ENCODE measurements at regions not wholly inside any gene's neighbourhood (a gene's known extent, or its start where the extent isn't known, plus 50 kb on each side); places are given as distances from the start of the nearest gene placed in this dataset.
"Not testable (repeated sequence)": the region's sequence is repeated elsewhere in the genome, so short reads cannot be mapped to it uniquely, and the experiment has no call there.

DNA sequence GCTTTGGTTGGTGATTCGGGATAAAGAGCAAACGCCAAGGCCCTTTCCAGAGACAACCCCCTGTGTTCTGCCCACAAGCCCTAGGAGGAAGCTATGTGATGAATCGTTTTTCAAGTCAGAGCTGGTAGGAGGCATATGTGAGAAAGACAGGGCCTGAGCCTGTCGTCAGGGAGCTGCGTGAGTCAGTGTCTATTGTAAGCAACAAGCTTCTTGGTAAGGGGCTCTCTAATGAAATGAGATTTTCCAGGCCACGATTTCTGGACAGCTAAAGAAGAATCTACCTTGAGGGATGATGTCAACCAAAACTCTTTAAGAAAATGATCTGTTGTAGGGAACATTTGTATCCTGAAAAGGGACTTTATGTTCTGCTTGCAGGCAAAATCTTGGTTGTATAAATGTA lies 318.9 kb upstream of the IL12A start:
- no peak for DNase-seq

DNA sequence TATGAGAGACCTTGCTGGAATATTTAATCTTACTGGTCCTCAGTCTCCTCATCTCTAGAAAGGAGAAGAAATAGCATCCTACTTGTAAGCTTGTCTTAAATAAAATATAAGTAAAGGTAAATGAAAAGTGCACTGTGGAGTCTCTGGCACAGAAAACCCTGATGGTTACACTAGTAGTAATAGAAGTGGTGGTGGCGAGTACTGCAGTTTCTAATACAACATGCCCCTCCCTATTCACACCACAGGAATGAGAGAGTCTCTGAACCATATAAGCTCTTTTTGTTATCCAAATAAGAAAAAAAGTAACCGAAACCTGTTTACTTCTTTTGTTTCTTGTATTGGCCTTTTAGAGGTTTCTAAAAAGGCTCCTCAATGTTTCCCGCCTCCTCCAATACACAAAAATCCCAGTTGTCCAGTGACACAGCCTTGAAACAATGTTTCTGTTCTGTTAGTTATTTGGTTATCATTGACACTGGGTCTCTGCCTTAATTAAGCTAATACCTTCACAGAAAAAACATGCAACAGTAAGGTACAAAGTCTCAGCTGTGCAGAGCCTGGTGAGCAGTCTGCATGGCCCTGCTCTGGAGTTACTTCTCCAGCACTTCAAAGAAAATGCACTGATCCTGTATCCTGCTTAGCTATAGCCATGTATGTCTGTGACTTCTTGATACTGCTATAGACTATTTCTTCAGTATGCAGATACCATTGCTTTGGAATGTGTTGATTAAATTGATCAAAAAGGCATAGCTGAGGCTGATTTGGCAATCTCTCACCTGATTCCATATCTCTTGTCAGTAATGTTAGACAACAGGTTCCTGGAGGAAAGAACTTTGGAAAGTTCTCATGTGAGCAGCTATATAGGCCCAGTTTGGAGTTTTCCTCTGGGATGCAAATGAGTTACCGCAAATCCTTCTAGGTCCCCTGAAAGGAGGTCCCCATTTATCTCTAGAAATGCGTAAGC lies 315.6 kb upstream of the IL12A start:
- DNase-seq = no peak

DNA sequence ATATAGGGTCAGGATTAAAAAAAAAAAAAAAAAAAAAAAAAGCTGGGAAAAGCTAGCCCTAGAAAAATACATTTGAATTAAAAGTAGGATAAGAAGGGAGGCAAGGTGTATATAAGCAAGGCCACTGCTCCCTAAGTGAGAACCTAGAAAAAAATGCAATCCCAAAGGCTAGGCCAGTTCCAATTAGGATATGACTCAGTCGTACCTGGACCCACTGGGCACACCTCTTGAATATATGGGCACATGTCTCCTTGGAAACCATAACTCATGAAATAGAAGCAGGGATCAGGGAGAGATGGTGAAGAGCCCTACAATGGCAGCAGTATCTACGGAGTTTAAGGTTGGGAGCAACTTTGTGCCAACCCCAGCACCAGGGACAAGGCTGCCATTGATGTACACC lies 314.1 kb upstream of the IL12A start:
- no peak for DNase-seq

DNA sequence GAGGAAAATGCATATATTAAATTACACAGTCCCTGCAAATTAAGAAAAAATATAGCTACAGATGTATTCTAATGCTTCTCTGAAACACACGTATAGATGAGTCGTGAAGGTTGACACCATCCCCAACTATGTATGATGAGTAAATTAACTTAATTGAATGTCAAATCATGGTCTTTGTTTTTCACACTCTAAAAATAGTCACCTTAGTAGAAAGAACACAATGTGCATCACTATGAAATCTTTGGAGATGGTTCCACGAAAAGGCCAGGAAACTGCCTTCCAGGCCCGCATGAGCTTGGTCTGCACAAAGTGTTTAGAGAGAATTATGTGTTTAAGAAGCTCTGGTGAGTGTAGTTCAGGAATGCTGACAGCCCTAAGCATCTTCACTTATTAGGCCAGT lies 313.4 kb upstream of the IL12A start:
- DNase-seq = no peak

DNA sequence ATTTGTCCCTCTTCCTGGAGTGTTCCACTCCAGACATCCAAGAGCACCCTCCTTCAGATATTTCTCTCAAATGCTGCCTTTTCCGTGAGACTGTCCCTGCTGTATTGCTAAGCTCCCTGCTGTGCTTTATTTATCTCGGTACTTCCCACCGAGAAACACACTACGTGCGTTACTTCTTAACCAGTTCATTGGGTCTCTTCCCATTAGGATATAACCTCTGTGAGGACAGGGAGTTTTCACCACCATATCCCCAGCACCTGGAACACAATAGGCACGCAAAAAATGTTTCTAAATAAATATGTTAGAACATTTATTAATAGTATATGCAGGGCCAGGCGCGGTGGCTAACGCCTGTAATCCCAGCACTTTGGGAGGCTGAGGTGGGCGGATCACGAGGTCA lies 308.7 kb upstream of the IL12A start:
- DNase-seq = no peak

DNA sequence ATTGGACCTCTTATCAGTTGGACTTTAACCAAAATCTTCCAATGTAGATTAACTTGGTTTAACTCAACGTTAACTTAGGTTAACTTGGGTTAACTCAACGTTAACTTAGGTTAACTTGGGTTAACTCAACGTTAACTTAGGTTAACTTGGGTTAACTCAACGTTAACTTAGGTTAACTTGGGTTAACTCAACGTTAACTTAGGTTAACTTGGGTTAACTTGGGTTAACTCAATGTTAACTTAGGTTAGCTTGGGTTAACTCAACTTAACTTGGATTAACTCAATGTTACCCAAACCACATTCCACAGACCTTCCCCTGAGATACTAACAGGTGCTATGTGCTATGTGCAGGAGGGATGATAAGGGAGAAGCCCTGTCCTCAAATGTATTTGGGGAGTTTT lies 306.9 kb upstream of the IL12A start:
- not testable (repeated sequence) for DNase-seq

DNA sequence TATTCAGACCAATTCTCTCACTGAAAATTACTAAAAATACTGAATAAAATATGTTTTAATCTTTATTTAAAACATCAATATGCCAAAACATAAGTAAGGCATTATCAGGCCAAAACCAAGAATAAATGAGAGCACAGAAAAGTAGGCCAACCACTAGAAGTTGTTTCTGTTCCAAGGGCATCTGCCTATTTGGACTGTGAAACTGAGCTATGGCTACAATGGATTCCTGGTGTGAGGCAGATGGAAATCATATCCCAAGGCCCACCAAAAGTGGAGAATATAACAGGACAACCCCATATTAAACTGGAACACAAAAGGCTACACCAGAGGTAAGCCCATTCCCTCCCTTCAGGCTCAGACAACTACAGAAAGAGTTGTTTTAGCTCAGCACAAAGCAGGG lies 302.8 kb upstream of the IL12A start:
- no peak for DNase-seq

DNA sequence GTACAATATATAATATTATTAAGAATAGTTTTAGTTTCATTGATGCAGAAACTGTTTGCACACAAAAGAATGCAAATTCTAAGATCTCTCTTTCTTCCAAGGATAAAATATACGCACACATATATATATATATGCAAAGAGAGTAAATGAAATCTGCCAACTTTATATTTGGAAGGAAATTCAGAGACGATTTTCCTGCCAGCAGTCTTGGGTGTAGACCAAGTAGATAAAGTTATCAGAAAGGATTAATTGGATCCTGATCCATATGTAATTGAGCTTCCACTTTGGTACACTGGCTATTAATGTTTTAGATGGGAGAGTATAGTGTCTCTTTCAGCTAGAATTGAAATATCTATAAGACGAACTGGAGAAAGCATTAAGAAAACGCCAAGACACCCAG lies 295.4 kb upstream of the IL12A start:
- DNase-seq = no peak

DNA sequence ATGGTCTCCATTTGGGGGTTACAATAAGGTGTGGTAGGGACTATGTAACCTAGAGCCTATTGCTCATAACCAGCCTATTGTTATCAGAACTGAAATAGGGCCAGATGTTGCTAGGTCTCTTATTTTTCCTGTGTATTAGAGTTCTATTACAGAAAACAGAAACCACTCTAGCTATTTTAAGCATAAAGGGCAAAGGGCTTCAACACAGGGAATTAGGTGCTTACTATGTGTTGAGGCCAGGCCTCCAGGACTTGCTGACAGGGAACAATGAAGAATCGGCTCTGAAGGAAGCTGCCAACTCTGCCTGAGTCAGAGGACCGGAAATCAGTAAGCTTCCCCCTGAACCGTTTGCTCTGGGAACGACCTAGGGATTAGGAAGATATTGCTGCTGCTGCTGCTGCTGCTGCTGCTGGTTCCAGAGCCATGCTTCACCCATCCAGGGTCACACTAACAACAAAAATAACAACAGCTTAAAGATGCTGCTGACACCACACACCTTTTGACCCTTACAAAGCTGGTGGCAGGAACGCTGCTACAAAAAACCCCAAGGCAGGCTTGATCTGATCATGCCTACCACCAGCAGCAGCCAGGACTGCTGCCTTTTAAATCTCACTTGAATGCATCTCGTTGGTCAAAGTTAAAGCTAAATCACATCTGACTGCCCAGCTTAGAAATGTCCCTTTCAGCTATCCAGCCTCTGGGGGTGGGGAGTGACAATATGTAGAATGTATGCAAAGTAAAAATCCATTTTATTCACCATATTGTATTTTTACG lies 276.9 kb upstream of the IL12A start:
- no peak for DNase-seq

DNA sequence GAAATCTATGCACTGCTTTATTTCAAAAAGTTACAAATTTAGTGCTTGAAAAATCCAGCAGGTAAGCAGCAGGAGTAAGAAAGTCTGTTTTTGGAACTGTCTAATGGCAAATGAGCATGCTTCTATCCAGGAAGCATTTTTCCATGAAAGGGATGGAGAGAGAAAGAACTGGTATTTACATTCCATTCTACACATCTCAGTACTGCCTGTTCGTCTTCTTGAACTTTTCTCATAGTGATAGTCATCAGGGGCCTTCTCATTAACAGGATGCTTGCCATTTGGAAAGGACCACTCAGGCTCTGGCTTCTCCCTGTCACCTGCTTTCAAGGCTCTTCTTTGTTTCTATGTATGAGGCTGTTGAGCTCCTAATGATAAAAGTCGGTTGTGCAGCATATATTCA lies 267.3 kb upstream of the IL12A start:
- DNase-seq = no peak

DNA sequence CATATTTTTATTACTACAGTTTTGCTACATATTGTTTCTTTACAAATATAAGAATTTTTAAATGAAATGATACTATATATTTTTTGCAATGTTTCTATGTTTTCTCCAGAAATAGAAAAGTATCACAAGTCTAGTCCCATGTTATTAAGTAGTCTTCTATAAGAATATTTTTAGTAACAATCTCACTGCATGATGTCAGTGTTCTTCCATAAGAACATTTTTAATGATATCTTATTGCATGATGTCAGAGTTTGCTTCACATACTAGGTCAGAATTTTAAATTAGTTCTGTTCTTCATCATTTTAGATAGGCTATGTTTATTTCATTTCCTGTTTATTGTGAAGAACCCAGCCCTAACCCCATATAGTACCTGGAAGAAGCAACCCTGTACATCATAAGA lies 265.3 kb upstream of the IL12A start:
- DNase-seq = no peak

DNA sequence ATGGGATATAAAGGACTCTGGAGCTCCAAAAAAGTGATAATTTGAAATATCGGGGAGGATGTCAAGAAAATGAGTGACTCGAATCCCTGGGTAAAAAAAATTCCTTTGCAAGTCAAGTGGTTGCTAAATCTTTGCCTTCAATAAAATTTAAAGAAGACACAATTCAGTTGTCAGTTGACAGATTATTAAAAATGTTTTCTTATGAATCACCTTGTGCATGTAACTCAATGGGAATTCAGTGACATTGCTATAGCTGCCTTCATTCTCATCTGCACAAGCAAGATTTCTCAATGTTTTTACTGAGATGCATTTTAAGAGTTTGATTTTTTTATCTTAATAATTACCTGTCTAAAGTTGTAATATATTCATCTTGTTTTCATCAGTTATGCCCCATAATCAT lies 264.0 kb upstream of the IL12A start:
- DNase-seq = no peak

DNA sequence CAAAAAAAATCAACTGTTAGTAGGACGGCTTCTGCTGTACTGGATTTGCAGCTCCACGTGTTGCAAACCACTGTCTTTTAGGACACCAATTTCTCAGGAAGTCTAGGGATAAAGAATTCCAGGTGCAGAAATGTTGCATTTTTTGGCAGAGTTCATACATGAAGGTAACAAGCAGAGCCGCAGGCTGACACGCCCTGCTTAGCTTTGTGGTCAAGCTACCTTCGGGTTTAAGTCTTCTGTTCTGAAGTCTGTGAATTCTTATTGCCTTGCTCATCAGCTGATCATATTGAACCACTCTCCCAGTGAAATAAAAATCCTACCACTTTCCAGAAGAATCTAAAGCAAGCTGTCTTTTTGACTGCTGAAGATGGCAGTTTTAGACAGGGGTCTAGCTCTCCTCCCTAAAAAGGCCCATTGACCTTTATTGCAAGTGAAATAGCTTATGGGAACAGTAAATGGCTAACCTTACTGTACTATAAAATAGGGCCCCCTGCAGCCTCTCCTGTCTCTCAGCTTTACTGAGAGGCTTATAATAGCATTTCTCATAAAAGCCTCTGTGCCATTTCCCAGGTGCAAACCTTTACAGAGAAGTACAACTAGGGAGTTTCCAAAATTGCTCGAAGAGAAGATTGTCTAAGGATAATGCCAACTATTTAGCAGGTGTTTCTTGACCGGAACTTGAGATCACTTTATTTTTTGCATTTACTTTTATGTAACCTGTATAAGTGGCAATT lies 262.2 kb upstream of the IL12A start:
- DNase-seq = no peak

DNA sequence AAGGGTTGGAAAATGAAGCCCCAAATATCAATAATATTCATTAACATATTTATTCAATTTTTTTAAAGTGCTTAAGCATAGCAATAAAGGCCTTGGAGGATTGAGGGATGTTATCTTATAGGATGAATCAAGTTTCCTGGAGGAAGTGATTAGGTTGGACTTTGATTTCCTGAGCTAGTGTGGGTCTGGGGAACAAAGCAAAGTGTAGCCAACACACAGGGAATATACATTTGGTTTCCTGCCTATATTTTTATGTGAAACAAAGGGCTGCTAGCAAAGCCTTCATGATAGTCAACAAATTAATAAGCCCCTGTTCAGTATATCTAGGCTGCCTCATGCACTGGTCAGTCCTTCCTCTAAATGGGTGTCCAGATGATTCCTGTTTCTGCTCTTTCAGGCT lies 261.1 kb upstream of the IL12A start:
- DNase-seq = no peak

DNA sequence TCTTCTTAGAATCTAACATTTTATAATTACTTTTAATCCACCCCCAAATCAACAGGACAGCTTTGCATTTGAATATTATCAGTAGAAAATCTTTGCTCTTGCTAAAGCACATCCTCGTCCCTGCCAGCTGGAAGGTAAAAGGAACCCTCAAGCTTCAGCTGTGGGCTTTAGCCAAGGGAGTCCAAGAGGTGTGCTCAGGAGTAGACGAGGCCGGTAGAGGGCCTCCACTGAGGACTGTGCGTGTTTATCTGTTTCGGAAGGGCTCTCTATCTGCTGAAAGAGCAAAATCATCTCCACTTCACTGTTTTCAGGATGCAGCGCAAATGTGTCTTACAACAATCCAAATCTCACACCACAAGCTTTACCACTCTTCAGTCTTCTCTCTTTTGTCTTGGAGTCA lies 257.4 kb upstream of the IL12A start:
- no peak for DNase-seq

DNA sequence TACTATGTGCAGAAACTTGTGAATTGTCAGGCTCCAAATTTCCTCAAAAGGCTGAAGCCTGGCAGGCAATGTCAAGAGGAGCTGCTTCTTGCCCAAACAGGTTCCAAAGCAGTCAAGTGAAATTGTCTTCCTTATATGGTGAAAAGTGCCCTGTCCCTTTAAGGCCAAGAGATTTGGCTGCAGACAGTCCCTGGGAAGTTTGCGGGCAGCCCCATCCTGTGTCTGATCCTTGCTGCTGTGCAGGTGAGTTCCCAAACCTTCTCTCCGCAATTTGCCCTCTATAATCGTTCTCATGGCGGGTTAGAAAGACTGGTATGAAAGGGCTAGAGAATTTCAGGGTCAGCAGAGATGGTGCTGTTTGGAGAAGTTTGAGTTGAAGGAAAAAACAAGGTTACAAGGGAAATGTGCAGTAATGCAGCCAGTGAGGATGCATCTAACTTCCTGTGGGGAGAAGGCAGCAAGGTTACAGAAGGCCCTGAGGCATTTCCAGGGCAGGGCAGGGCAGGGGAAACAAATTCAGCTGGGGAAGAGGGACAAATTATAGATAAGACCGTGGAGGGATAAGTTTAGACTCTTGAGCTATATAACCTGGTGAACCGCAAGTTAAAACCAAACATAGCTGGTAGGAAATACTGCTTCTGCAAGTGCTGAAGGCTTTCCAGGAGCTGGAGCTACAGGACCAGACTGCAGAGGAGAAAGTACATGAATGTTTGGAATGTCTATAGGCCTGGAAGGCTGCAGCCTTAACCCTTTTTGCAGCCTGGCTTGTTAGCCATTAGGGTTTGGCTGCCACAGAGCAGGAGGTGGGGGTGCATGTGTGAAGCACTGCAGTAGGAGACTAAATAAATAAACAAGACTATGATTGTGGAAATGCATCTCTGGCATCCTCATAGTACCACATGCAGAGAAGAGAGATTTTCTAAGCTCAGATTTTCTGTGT lies 256.2 kb upstream of the IL12A start:
- no peak for DNase-seq

DNA sequence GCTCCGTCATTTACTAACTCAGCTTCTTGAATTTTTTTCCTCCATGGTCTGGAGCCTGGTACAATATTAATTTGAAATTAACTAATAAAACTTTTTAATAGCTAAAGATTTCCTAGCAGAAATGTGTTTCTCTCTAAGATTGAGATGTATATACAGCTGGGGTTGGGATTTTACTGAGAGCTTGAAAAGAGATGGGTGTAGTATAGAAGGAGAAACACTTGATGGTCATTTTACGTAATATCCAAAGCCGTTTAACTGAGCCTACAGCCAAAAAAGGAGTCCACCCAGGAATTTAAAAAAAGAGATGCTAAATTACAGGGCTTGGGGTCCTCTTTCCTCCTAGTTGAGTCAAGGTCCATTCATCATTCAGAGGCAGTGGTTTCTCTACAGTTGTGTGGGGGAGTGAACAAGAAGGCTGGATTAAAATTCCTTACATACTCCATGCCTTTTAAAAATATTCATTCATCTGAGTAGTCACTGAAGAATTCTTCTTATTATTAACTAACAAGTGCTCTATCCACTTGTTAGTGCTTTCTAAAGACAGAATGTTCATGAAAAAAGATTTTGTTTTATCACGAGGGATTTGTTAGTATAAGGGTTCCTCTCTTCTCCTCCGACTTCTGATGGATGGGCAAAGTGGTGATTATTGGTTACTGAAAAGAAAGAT lies 255.3 kb upstream of the IL12A start:
- no peak for DNase-seq

DNA sequence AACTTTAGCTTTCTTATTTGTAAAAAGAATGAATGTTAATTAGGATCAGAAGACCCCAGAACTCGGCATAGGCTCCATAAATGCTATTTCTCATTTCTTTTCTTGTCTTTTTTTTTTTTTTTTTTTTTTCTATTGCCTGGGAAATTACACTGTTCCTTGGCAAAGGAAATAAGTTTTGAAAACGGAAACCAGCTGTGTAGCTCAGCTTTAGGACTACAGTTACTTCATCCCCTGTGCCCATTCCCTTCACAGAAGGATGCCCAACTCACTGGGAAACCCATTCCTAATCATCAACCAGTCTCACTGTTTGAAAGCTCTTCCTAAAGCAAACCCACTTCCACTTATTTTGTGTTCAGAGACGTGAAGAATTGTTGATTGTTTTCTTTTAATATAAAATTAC lies 254.0 kb upstream of the IL12A start:
- no peak for DNase-seq

DNA sequence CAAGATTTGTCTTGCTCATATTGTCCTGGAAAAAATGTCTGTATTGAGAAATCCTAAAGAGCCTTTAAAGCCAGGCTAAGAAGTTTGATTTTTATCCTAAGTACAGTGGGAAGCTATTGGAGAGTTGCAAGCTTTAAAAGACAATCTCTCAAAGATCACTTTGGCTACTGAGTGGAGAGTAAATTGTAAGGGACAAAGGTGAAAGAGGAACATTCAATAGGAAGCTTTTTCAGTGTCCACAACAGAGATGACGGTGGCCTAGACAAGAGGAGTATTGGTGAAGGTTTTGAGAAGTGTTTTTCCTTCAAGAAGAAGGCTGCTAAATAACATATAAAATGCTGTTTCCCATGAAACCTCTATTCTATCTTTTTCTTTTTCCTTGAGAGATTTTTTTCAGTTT lies 249.5 kb upstream of the IL12A start:
- no peak for DNase-seq

DNA sequence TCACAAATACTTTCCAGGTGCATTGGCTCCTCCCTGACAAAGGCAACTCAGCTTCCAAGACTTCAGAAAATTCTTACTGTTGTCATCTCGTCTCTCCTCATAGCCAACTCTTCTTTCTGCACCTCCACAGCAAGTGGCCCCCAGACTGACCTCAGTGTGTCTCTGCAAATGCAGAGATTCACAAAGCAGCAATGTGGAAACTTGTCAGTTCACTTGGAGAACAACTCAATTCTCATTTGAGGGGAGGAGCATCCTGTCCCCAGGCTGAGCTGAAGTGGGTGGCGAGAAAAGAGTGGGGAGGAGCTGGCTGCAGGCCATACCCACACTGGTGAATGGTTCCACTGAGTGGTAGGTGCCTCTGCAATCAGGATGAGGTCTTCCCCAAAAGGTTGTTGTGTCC lies 248.7 kb upstream of the IL12A start:
- DNase-seq = no peak

DNA sequence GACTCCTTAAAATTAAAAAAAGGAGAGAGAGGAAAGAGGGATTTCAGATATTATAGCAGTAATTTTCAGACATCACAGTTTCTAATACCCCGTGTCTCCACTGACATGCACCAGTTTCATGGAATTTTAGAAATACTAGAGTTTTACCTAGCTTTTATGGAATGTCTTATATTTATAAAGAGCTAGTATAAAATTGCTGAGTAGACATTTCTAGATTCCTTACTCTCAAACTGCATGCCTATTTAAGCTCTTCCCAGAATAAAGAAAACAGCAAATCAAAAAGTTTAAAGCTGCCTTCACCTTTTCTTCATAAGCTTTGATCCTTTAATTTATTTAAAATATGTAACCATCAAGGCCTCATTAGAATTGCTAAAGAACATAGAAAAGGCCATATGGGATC lies 247.4 kb upstream of the IL12A start:
- no peak for DNase-seq

DNA sequence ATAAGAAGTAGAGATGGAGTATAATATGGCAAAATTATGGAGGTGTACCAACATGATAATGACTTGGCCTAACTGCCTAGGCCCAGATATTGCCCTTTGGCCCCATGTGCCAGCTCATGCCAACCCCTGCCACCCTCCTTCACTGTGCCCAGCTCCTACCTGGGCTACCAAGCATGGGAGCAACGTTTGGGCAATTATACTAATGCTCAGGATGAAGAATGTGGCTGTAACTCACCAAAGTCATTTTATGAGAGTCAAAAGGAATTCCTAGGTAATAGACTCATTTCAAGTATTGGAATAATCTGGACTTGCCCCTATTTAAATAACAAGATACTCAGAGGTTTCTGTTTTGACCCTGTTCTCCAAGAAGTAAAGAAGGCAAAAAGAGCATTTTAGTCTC lies 240.2 kb upstream of the IL12A start:
- DNase-seq = no peak
